ENCODE measurements at regions not wholly inside any gene's neighbourhood (a gene's known extent, or its start where the extent isn't known, plus 50 kb on each side); places are given as distances from the start of the nearest gene placed in this dataset.
"Not testable (repeated sequence)": the region's sequence is repeated elsewhere in the genome, so short reads cannot be mapped to it uniquely, and the experiment has no call there.

DNA sequence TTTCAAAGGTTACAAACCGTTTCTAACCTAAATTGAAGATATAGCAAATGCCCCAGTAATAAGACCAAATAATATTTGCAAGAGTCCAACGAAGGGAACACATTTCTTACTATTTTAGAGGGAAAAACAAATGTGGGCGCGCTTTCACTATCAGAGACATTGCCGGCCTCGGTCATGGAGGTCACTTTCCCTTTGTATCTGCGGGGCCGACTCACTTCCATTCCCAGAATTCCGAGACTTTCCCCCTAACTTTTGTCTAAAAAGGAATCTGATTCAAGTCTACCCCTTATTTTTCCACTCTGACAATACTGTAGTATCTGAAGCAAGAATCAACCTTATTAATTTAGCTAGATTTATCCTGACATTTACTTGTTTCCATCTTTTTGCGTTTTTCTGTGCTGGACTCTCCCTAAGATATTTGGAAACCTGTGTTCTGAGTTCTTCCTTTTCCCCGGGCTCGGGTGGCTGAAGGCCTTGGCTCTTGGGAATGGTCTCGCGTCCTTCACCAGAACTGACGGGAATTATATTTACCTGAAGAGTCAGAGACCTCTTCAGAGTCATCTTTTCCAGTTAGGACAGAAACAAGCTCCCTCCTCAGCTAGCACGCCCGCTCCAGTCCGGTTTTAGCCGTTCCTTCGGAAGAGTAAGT lies 71.8 kb upstream of the ZNF184 start:
- CTCF ChIA-PET = interaction anchor here (0.9 to 1.3 kb wide), 7 partner anchors 12 to 64 kb away, joined by 3 to 6 read pairs (median 3); no protein-coding TSS in a partner anchor
- POLR2A ChIA-PET = interaction anchor here (0.6 to 1.6 kb wide), 2 partner anchors 17 to 966 kb away, joined by 3 to 6 read pairs; no protein-coding TSS in a partner anchor
- TF ChIP-seq HOXB5 (CRISPR knock-in tag; IDR thresholded peaks at IDR 0.05) (no peak), ZNF302 (CRISPR knock-in tag; IDR thresholded peaks at IDR 0.05) (no peak), HOXB13 (CRISPR knock-in tag; IDR thresholded peaks at IDR 0.05; ENCODE audit: low read depth) (no peak), REST (IDR thresholded peaks at IDR 0.05) (no peak), POLR2AphosphoS2 (conservative IDR thresholded peaks at IDR 0.05; ENCODE audit: low read length) (no peak), JUNB (IDR thresholded peaks at IDR 0.05) (no peak)
- peak overlapping the region; percentile 66 for H3K4me2 ChIP-seq
- WGBS (ENCODE audit: missing lambda C conversion rate) = 7% methylated on average over 20 of the region's 20 CpGs
- no peak for DNase-seq (ENCODE audit: low read depth in 1 of 2, low spot score in 1 of 2)
- peak; percentile 3 to 4; a peak in 3 of 6 replicates for ATAC-seq
- H3K27ac ChIP-seq = peak overlapping the region; percentile 44 to 77
- H3K4me3 ChIP-seq = peak overlapping the region; percentile 49
- FAIRE-seq = no peak
- H3K4me1 ChIP-seq = peaks cover 5% of the 10 kb centered on the region; the same call in 2 of the 3 replicates
- H3K9me3 ChIP-seq = no peaks in the 10 kb centered on the region

GRCh38 chr6:27544135-27544534 lies 71.2 kb upstream of the ZNF184 start:
- CTCF ChIA-PET = interaction anchor here (1.0 to 1.3 kb wide), 3 partner anchors 35 to 65 kb away, joined by 3 read pairs; no protein-coding TSS in a partner anchor

GRCh38 chr6:27542485-27542884 lies 69.6 kb upstream of the ZNF184 start:
- TF ChIP-seq ATOH8 (CRISPR knock-in tag; IDR thresholded peaks at IDR 0.05; ENCODE audit: low read depth) (no peak), PBX3 (IDR thresholded peaks at IDR 0.05) (no peak), FOXS1 (CRISPR knock-in tag; IDR thresholded peaks at IDR 0.05) (no peak), NPAS2 (CRISPR knock-in tag; IDR thresholded peaks at IDR 0.05; ENCODE audit: borderline replicate concordance) (no peak), HEYL (CRISPR knock-in tag; IDR thresholded peaks at IDR 0.05) (no peak), ZFP36 (IDR thresholded peaks at IDR 0.05; ENCODE audit: borderline replicate concordance, partially characterized antibody) (no peak), FOSB (CRISPR knock-in tag; IDR thresholded peaks at IDR 0.05) (no peak), FOSL2 (IDR thresholded peaks at IDR 0.05) (no peak), FOSL2 (CRISPR knock-in tag; IDR thresholded peaks at IDR 0.05) (no peak), BHLHE40 (IDR thresholded peaks at IDR 0.05; ENCODE audit: low read depth, low read length) (no peak)
- 42% methylated on average over 2 of the region's 2 CpGs for WGBS (ENCODE audit: missing lambda C conversion rate)
- CTCF ChIA-PET = no interaction called here
- no peak for DNase-seq (ENCODE audit: low read depth in 1 of 2, low spot score in 1 of 2)
- Histone ChIP-seq H3K9me3 (no peaks in the 10 kb centered on the region), H3K4me2 (no peak overlapping the region; the same call in 2 of the 3 replicates), H3K27ac (no peak overlapping the region), H3K4me3 (no peak overlapping the region), H3K4me1 (peaks cover 5% of the 10 kb centered on the region; the same call in 2 of the 3 replicates)
- ATAC-seq = no peak
- POLR2A ChIA-PET = no interaction called here
- FAIRE-seq = no peak

More at GRCh38 chr6:27544135-27544534, 71.2 kb upstream of the ZNF184 start:
- FAIRE-seq, ATAC-seq, H3K9me3 ChIP-seq, H3K4me1 ChIP-seq: not testable (repeated sequence)
- peak overlapping the region in 1 of 2 experiments; percentile 77; a peak in 4 of 6 replicates for H3K27ac ChIP-seq
- POLR2A ChIA-PET = interaction anchor here (0.6 kb wide), 1 partner anchor 965 kb away, joined by 3 read pairs; no protein-coding TSS in a partner anchor
- H3K4me3 ChIP-seq = peak overlapping the region; percentile 49
- H3K4me2 ChIP-seq = peak overlapping the region; percentile 66
- 28% methylated on average over 17 of the region's 20 CpGs for WGBS (ENCODE audit: missing lambda C conversion rate)
- DNase-seq (ENCODE audit: low read depth in 1 of 2, low spot score in 1 of 2) = peak in 1 of 2 experiments; percentile 61
